Suprapubic skin (tissue), 4 donors: ENCODE measurements at regions not wholly inside any gene's neighbourhood (a gene's known extent, or its start where the extent isn't known, plus 50 kb on each side); places are given as distances from the start of the nearest gene placed in this dataset.

Experiments
- DNase-seq, 2 donors: peaks; one replicate each; pipeline ENCODE4 v3.0.0-alpha.2; 2019; ENCODE audit warnings: low spot score in 2 of 2
- H3K27ac ChIP-seq: fragments of 200-600 bp; sonication (generic); one replicate; pipeline ENCODE4 v1.5.1; 2019
- H3K27me3 ChIP-seq: fragments of 200-600 bp; sonication (generic); one replicate; pipeline ENCODE4 v1.5.1; 2019
- H3K36me3 ChIP-seq: fragments of 200-600 bp; sonication (generic); one replicate; pipeline ENCODE4 v1.5.1; 2019
- H3K4me1 ChIP-seq: fragments of 200-600 bp; sonication (generic); one replicate; pipeline ENCODE4 v1.5.1; 2019
- H3K4me3 ChIP-seq: fragments of 200-600 bp; sonication (generic); one replicate; pipeline ENCODE4 v1.5.1; 2019; ENCODE audit warnings: mild to moderate bottlenecking
- H3K9me3 ChIP-seq: fragments of 200-600 bp; sonication (generic); one replicate; pipeline ENCODE4 v1.5.1; 2019
- EP300 ChIP-seq: sonication (generic); formaldehyde crosslinking; IDR thresholded peaks from one replicate; pipeline ENCODE4 v1.6.1; 2017; ENCODE audit warnings: antibody characterized with exemption
- POLR2A ChIP-seq, 2 donors: fragments of 450-650 bp; IDR thresholded peaks; one replicate each; pipeline ENCODE4 v1.6.1; 2017; ENCODE audit warnings: antibody characterized with exemption in 2 of 2, mild to moderate bottlenecking in 2 of 2, moderate library complexity in 2 of 2
- POLR2AphosphoS5 ChIP-seq, 3 donors: sonication (generic); formaldehyde crosslinking; IDR thresholded peaks; one replicate each; pipeline ENCODE4 v1.6.1; 2017; ENCODE audit warnings: antibody characterized with exemption in 3 of 3
- WGBS: methylation state at CpG from one replicate; pipeline ENCODE4 v1.1.5; 2018; 5-methylcytosine and 5-hydroxymethylcytosine counted together
- TF ChIP-seq, protein P1 (sequence below), 2 donors: fragments of 200-600 bp in 1 of 2; fragments of 450-650 bp in 1 of 2; sonication (generic) in 1 of 2; IDR thresholded peaks; one replicate each; pipeline ENCODE4 v1.5.1; 2016 to 2019; ENCODE audit warnings: antibody characterized with exemption in 2 of 2, mild to moderate bottlenecking in 1 of 2, moderate library complexity in 1 of 2

DNA sequence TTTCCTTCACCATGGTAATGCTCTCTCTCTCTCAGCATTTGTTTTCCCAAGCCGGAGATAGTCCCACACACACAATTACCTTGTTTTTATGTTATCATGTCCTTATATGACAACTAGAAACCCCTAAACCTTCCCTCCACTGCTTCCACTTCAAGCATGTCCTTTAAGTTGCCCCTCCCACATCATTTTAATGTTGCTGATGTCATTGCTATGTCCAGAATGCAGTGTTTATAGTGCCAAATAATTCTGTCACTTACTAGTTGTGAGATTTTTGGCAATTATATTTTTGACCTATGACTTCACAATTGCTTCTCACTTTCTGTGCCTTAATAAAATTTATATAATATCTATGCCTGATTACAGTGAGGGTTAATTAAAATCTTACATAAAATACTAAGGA is 645.9 kb downstream of the XPNPEP1 start:
- H3K9me3 ChIP-seq, result no peaks in the 10 kb centered on the region
- no peaks in the 10 kb centered on the region for H3K27me3 ChIP-seq
- 96% methylated on average over 1 of the region's 1 CpG for WGBS
- no peaks in the 10 kb centered on the region for H3K36me3 ChIP-seq
- no peak for DNase-seq
- no peaks in the 10 kb centered on the region for H3K4me1 ChIP-seq
- no peak overlapping the region for H3K27ac ChIP-seq
- TF ChIP-seq POLR2A (IDR thresholded peaks at IDR 0.05), result no peak
- TF ChIP-seq, protein P1, sequence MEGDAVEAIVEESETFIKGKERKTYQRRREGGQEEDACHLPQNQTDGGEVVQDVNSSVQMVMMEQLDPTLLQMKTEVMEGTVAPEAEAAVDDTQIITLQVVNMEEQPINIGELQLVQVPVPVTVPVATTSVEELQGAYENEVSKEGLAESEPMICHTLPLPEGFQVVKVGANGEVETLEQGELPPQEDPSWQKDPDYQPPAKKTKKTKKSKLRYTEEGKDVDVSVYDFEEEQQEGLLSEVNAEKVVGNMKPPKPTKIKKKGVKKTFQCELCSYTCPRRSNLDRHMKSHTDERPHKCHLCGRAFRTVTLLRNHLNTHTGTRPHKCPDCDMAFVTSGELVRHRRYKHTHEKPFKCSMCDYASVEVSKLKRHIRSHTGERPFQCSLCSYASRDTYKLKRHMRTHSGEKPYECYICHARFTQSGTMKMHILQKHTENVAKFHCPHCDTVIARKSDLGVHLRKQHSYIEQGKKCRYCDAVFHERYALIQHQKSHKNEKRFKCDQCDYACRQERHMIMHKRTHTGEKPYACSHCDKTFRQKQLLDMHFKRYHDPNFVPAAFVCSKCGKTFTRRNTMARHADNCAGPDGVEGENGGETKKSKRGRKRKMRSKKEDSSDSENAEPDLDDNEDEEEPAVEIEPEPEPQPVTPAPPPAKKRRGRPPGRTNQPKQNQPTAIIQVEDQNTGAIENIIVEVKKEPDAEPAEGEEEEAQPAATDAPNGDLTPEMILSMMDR (IDR thresholded peaks at IDR 0.05), result no peak
- TF ChIP-seq POLR2AphosphoS5 (IDR thresholded peaks at IDR 0.05), result no peak
- no peak for TF ChIP-seq EP300
- H3K4me3 ChIP-seq, result no peak overlapping the region

DNA sequence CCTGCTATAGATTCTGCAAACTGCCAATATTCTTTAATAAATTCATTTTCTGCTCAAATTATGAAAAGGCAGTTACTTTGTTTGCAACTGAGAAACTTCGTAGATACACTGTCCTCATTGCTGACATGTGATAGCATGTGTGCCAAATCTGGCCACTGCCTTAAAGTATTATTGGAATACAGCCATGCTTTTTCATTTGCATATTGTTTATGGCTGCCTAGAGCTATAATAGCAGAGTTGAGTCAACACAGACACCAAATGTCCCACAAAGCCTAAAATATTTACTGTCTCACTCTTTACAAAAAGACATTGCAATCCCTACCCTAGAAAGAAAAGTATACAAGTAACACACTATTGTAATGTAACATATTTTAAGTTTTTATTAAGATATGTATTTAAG is 647.4 kb downstream of the XPNPEP1 start:
- H3K4me1 ChIP-seq, result no peaks in the 10 kb centered on the region
- no peaks in the 10 kb centered on the region for H3K27me3 ChIP-seq
- H3K36me3 ChIP-seq, result no peaks in the 10 kb centered on the region
- no peak overlapping the region for H3K27ac ChIP-seq
- H3K9me3 ChIP-seq, result no peaks in the 10 kb centered on the region
- 13% methylated on average over 1 of the region's 1 CpG for WGBS
- DNase-seq, result no peak
- TF ChIP-seq EP300 (no peak), POLR2AphosphoS5 (IDR thresholded peaks at IDR 0.05) (no peak), POLR2A (IDR thresholded peaks at IDR 0.05) (no peak)
- TF ChIP-seq, protein P1 (IDR thresholded peaks at IDR 0.05), result no peak
- no peak overlapping the region for H3K4me3 ChIP-seq

DNA sequence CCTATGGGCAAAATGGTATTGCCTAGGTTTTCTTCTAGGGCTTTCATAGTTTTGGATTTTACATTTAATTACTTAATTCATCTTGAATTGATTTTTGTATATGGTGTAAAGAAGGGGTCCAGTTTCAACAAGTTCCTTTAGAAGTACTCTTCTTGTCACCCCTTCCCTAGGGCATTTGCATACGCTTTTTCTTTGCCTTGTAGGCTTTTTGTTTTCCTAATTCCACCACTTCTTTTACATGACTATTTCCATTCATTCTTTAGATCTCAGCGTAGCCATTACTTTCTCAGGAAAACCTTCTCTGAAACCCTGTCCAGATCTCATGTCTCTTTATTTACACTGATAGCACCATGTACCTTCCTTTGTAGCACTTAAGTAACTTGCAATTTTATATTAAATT is 648.6 kb downstream of the XPNPEP1 start:
- no peak overlapping the region for H3K4me3 ChIP-seq
- WGBS, result 71% methylated on average over 2 of the region's 2 CpGs
- TF ChIP-seq, protein P1 (IDR thresholded peaks at IDR 0.05), result no peak
- TF ChIP-seq POLR2A (IDR thresholded peaks at IDR 0.05) (no peak), EP300 (no peak), POLR2AphosphoS5 (IDR thresholded peaks at IDR 0.05) (no peak)
- H3K27me3 ChIP-seq, result no peaks in the 10 kb centered on the region
- no peaks in the 10 kb centered on the region for H3K4me1 ChIP-seq
- no peak for DNase-seq
- H3K27ac ChIP-seq, result no peak overlapping the region
- H3K9me3 ChIP-seq, result no peaks in the 10 kb centered on the region
- H3K36me3 ChIP-seq, result no peaks in the 10 kb centered on the region

DNA sequence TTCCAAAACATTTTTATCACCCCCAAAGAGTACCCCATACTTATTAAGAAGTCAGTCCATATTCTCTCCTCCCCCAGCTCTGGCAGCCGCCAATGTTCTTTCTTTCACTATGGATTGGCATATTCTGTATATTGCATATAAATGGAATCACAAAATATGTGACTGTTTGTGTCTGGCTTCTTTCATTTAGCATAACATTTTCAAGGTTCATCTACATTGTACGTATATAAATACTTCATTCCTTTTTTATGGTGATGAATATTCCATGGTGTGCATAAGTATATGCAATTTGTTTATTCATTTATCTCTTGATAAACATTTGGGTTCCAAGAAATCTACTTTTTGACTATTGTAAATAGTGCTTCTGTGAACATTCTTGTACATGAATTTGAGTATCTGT is 653.1 kb downstream of the XPNPEP1 start:
- WGBS, result 85% methylated on average over 2 of the region's 2 CpGs
- H3K9me3 ChIP-seq, result peaks cover 2% of the 10 kb centered on the region

DNA sequence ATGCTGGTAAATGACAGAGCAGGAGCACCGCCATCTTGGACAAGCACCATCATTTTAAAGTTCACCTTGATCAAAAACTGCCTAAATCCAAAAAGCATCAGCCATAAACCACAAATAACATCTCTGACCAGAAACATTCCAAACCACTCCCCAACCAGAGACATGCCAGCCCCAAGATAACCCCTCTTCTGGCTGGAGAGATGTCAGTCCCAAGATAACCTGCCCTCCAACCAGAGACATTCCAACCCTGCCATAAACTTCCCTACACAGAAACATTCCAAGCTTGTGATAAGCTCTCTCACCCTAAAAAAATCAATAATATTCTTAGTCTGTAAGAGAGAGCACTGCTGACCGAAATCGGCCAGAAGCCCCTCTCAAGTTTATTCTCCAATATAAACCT is 659.3 kb downstream of the XPNPEP1 start:
- no peaks in the 10 kb centered on the region for H3K4me1 ChIP-seq
- no peak for DNase-seq
- no peak overlapping the region for H3K27ac ChIP-seq
- H3K36me3 ChIP-seq, result no peaks in the 10 kb centered on the region
- WGBS, result 91% methylated on average over 3 of the region's 3 CpGs
- TF ChIP-seq POLR2AphosphoS5 (IDR thresholded peaks at IDR 0.05) (no peak), EP300 (no peak), POLR2A (IDR thresholded peaks at IDR 0.05) (no peak)
- TF ChIP-seq, protein P1 (IDR thresholded peaks at IDR 0.05), result no peak
- H3K9me3 ChIP-seq, result peaks cover 5% of the 10 kb centered on the region
- no peak overlapping the region for H3K4me3 ChIP-seq
- H3K27me3 ChIP-seq, result no peaks in the 10 kb centered on the region

More for the DNA sequence above, 653.1 kb downstream of the XPNPEP1 start:
- H3K36me3 ChIP-seq, result no peaks in the 10 kb centered on the region
- no peaks in the 10 kb centered on the region for H3K4me1 ChIP-seq
- no peak overlapping the region for H3K4me3 ChIP-seq
- DNase-seq, result no peak
- H3K27me3 ChIP-seq, result no peaks in the 10 kb centered on the region
- H3K27ac ChIP-seq, result no peak overlapping the region
- TF ChIP-seq, protein P1 (IDR thresholded peaks at IDR 0.05), result no peak
- TF ChIP-seq POLR2AphosphoS5 (IDR thresholded peaks at IDR 0.05), result no peak
- no peak for TF ChIP-seq POLR2A (IDR thresholded peaks at IDR 0.05)
- TF ChIP-seq EP300, result no peak
